Stomach (tissue), 4 donors: ENCODE measurements at regions not wholly inside any gene's neighbourhood (a gene's known extent, or its start where the extent isn't known, plus 50 kb on each side); places are given as distances from the start of the nearest gene placed in this dataset.

ENCODE experiments used
- POLR2AphosphoS5 ChIP-seq, 3 donors: sonication (generic); formaldehyde crosslinking; IDR thresholded peaks; one replicate each; pipeline ENCODE4 v1.6.1; 2016; ENCODE audit warnings: antibody characterized with exemption in 3 of 3
- TF ChIP-seq, protein P1 (sequence below), 7 experiments: fragments of 450-650 bp in 4 of 7; fragments of 200-600 bp in 3 of 7; sonication (generic) in 3 of 7; IDR thresholded peaks; one replicate each; pipeline ENCODE4 v1.5.1; 2016 to 2019; ENCODE audit warnings: antibody characterized with exemption in 7 of 7, control low read depth in 2 of 7, mild to moderate bottlenecking in 1 of 7

DNA sequence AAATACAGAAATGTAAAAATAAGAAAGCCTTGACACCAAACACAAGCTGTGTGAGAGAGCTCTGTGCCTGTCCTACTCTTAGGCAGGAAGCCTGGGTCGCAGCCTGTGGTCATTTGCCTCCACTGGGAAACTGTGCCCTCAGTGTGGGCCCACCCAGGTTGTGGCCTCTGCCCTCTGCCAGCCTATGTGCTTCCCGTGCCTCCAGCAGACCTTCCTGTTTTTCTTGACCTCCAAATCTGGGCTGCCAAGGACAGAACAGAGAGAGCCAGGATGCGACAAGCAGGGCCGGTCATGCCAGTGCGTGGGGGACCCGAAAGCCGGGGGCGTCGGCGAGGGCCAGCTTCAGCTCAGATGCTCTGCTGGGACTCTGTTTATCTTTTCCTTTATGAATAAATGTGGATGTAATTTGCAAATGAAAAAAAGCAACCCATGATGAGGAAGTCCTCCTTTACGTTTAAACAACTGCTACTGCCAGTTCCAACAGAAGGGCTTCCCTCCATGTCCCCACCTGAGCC lies 189.2 kb upstream of the EXOC2 start:
- TF ChIP-seq, protein P1, sequence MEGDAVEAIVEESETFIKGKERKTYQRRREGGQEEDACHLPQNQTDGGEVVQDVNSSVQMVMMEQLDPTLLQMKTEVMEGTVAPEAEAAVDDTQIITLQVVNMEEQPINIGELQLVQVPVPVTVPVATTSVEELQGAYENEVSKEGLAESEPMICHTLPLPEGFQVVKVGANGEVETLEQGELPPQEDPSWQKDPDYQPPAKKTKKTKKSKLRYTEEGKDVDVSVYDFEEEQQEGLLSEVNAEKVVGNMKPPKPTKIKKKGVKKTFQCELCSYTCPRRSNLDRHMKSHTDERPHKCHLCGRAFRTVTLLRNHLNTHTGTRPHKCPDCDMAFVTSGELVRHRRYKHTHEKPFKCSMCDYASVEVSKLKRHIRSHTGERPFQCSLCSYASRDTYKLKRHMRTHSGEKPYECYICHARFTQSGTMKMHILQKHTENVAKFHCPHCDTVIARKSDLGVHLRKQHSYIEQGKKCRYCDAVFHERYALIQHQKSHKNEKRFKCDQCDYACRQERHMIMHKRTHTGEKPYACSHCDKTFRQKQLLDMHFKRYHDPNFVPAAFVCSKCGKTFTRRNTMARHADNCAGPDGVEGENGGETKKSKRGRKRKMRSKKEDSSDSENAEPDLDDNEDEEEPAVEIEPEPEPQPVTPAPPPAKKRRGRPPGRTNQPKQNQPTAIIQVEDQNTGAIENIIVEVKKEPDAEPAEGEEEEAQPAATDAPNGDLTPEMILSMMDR (IDR thresholded peaks at IDR 0.05): no peak
- no peak for TF ChIP-seq POLR2AphosphoS5 (IDR thresholded peaks at IDR 0.05)
